GM19099 (cell line): ENCODE measurements at regions not wholly inside any gene's neighbourhood (a gene's known extent, or its start where the extent isn't known, plus 50 kb on each side); places are given as distances from the start of the nearest gene placed in this dataset.

Experiments used
- POLR2A ChIP-seq: IDR thresholded peaks from 3 replicates; pipeline ENCODE4 v1.6.1; 2011; ENCODE audit warnings: low read depth; ENCODE audit not compliant: insufficient read length; ENCODE audit errors: extremely low read depth

DNA sequence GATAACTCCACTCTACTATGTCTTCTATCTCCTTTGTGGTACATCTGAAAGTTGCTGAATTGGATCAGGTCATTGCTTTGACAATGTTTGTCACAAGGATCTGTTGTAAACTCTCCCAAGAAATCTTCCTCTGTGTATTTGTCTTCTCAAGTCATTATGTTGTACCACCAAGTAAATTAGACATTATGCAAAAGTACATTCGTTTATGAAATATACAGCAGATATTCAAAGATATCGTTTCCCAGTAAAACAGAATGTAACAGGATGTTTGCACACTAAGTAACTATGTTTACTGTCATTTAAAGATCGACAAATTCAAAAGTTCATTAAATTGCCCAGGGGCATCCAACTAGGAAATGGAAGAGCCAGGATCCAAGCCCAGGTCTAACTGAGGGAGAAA, 739.4 kb downstream of the EFNB2 start:
- TF ChIP-seq POLR2A = no peak

DNA sequence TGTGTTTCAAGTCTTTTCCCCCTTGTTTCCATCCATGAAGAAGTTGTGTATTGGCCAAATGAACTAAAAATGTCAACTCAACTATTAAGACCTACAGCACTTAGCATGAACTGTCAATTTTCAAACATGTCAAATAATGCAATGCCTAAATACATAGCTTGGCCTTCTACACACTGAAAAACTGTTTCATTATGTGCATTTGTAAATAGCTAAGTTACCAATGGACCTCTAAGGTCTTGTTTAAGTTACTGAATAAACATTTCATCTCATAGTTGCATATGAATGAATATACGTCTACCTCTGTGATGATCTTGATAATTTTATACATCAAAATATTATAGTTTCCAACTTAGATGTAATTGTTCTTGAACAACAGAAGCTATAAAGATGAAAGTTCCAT, 744.5 kb downstream of the EFNB2 start:
- no peak for TF ChIP-seq POLR2A

DNA sequence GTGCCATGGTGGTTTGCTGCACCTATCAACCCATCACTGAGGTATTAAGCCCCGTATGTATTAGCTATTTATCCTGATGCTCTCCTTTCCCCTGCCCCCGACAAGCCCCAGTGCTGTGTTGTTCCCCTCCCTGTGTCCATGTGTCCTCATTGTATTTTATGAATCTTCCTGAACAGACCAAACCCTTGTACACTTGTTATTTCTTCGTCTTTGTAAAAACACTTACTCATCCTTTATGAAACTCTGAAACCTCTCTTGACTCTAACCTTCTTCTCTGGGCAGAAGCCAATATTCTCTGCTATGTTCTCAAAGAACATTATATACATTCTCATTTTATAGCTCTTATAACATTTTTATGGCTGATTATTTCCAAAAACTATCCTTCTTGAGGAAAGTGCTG, 746.9 kb downstream of the EFNB2 start:
- TF ChIP-seq POLR2A = no peak

DNA sequence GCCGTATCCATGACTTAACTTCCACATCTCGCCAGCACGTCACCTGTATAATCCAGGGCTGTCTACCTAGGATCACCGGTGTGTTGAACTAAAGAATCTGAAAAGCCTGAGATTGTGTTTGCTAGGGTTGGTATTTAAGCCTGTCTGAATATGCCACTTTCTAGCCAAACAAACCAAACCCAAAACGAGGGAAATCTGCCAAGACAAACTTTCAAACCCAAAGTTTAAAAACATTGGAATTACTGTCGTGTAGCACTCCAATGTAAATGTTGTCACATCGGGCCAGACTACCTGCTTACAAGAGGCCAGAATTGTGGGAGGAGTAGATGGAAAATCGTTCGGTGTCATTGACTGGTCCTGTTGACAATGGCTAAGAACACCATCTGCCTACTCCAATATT, 747.8 kb downstream of the EFNB2 start:
- TF ChIP-seq POLR2A = no peak

DNA sequence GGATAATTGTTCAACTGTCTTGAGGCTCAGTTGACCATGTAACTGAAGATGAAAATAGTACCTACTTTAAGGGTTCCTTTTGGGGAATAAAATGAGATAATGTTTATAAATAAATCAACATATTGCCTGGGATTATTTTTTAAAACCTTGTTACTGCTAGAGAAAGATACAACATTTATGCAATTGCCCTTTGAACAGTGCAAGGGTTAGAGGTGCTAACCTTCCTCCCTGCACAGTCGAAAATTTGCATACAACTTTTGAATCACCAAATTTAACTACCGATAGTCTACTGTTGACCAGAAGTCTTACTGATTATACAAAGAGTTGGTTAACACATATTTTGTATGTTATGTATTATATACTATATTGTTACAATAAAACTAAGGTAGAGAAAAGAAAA, 750.0 kb downstream of the EFNB2 start:
- TF ChIP-seq POLR2A = no peak

DNA sequence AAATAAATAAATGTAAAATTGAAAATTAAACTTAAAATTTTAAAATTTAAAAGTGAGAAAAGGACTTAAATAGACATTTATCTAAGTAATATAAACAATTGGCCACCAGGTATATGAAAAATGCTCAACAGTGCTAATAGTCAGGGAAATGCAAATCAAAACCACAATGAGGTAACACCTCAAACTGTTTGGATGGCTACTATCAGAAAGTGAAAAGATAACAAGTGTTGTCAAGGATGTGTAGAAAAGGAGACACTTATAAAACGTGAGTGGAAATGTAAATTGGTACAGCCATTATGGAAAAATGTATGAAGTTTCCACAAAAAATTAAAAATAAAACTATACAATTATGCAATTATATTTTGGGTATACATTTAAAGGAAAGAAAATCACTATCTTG, 752.2 kb downstream of the EFNB2 start:
- no peak for TF ChIP-seq POLR2A

DNA sequence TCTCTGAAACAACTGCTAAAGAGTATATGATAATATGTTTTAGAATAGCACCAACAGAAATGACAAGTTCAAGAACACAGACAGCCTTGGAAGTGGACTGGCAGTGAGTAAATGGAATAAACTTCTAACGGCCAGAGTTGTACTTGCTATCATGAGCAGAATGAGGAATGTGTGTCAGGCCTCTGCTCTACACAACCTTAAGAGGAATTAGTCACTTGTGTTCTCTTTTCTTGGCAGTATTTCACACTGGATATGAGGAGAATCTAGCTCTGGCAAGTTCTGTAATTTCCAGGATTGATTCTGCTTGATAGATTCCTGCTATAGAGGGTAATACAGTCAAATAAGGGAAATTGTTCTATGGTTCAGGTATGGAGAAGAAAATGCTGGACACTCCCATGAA, 757.3 kb downstream of the EFNB2 start:
- TF ChIP-seq POLR2A = no peak

DNA sequence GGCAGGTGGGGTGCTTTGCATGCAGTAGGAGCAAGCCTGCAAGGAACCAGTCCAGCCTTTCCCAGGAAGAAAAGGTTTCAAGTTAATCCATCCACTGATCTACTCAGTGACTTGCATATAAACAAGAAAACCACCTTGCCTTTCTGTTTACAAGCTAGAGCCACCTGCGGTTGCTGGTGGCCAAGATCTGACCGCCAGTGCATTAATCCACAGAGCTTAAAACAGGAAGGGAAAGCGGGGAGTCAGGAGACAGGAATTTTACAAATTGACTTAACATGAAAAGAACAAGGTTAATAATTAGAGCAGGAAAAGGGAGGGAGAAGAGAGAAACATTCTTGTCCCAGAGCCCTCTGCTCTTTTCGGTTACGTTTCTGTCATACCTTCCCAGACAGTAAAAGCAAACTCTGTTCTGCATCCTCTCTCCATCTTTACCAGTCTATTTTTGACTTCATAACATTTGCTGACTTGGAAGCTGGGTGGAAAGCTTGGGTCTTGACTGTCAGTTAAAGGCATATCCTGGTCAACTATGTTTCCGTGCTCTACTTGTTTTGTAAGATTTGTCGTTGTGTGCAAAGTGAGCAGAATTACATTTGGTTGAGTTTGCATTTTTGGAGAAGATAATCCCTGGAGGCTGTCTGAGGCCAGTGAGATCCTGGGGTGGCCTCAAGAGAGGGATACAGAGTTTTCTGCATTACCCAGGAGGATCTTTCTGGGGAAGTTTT, 760.6 kb downstream of the EFNB2 start:
- no peak for TF ChIP-seq POLR2A

DNA sequence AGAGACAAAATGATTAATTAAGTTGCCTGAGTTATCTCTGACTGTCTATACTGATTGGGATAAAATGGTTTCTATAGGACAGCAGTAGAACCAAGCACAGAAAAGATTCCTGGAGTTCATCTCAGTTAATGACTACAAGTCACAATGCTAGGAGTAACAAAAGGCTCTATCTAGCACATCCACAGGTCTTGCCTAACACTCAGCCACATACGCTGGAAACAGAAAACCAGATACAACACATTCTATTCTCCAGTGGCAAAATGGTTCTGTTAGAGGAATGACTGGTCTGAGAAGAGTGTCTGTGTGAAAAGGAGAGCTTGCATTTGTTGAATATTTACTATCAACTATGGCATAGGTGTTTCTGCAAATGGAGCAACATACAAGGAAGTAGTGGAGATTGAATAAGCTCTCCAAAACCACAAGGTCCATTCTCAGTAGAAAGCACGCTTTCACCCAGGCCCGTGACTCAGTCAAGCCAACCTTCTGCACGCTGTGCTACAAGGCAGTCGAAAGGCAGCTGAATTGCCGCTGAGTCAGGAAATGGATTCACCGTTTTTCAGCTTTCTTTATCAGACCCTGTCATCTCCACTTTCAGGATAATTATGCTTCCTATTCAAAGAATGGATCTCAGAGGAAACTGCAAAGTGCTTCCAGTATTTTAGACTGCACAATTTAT, 761.5 kb downstream of the EFNB2 start:
- TF ChIP-seq POLR2A = no peak

DNA sequence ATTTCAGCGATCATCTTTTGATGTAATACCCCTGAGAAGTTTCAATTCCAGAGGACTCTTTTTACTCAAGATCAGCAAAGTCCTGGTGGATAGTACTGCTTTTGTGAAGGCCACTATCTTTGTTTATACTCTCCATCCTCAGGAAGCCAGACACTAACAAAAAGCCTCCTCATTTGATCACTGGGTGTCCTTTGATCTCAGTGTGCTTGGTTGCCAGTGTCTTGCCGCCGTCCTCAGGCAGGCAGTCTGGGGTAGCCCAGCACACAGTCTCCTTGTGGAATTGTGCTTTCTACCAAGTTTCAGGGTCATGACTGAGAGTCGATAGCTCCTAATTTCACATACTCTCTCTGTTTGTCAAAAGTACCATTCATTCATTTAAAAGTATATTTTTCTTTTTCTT, 762.2 kb downstream of the EFNB2 start:
- no peak for TF ChIP-seq POLR2A

DNA sequence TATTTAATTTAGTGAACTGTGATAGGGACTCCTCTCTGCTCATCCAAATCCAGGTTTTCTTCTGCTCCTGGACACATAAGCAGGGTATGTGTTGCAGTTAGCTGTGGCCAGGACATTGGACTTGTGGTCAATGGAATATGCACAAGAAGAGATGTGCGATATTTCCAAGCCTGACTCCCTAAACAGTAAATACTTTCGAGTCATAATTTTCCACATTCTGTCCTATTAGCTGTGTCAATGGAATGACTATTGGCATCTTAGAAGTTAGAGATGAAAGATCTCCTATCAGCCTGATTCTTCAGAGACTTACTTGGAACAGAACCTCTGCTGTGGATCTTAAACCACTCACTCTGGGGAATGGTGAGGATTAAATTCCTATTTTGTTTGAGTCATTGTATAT, 771.0 kb downstream of the EFNB2 start:
- TF ChIP-seq POLR2A = no peak

DNA sequence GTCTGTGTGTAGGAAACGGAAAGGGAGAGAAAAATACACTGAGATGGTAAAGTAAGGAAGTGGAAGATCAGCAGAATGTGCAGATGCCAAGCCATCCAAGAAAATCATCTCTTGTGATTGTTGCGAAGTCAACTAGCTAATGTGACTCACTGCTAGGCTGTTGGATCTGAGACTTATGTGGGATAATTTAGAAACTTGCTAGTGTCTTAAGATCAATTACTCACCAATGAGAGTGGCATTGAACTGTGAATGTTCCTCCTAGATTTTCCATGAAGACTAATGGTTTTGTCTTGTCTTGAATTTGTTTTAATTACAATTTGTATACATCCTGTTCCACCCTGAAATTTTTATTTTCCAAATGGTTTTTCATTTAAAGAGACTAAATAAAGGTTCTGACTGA, 771.6 kb downstream of the EFNB2 start:
- TF ChIP-seq POLR2A = no peak

DNA sequence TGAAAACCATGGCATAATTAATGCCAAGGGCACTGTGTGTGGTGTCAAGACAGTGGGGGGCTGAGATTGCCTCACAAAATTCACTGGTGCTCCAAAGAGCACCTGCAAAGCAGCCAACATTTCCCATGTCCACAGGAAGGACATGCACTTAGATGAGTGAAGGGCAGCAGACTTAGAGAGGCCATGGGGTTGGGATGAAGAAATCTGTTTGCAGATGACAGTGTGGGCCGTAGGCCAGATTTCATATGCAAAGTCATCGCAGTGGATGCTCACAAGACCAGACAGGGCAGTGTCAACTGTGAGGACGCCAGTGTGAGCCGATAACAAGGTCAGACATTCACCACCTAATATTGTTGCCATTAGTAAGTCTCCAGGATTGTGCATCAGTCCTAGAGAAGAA, 773.4 kb downstream of the EFNB2 start:
- no peak for TF ChIP-seq POLR2A

DNA sequence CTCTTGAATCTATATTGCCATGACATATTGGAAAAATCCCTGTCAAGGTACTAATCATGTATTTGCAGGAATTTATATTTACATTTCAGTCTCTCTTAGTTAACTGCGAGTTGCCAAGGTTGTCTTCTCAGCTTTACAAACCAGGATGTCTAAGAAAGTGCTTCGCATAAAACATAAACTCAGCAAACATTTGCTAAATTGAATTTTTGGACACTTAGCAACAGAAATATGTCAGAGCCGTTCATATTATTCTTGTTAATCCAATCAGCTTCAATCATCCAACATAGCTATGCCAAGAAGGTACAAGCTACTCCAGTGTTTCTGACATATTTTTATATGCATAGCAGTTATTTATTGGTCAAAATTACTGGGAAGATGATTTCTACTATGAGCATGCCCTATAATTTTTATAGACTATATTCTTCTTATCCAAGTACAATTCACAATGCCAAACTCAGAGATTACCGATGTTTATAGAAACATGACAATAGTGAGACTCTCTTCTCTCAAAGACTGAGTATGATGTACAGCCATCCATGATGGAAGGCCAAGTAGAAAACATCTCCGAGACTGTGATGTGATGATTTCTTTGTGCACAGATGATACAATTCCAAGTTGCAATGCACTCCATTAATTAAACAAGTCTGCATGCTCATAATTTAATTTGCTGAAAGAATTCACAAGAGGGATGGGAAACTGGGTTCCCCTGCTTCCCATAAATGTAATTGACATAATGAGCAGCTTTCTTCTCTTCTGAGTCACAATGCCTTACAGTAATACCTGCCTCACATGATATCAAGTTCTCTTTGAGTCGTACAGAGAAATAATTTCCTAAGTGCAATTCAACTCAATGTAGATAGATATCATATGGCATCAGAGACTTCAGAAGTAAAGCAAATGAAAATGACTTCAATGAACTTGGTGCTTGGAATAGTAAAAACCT, 776.3 kb downstream of the EFNB2 start:
- no peak for TF ChIP-seq POLR2A

DNA sequence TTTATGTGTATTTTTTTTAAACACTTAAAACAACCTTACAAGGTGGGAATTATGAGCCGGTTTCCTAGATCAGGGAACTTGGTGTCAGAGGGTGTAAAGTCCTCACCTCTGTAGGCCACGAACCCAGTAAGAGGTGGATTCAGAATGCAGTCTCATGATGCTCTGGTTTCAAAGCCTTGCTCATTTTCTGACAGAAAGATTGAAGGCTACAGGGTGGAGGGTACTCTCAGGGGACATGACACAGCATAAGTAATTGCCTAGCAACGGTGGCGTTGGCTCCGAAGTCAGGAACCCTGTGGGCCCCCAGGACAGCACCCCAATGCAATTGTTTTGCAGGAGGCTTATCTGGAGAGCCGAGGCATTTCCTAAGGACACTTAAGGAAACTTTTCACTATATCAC, 794.7 kb downstream of the EFNB2 start:
- TF ChIP-seq POLR2A = no peak

DNA sequence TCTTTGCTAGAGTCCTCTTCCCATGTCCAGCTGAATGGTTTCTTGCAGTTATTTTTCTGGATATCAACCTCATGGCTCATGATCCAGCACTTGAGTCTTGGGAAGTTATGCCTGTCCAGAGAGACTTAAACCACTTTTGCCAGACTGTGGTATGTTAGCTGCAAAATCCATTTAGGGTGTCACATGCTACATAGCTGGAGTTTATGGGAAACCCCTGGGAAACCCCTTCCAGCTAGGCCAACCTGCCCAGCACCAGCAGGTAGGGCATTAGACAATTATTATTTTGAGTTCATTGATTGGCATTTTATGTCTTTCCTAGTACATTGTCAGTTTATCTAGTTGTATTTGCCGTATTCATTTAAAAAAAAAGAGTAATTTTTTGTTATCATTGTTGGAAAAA, 797.8 kb downstream of the EFNB2 start:
- no peak for TF ChIP-seq POLR2A
